ENCODE measurements at regions not wholly inside any gene's neighbourhood (a gene's known extent, or its start where the extent isn't known, plus 50 kb on each side); places are given as distances from the start of the nearest gene placed in this dataset.

GRCh38 chr18:1958798-1959197 lies 612.5 kb downstream of the METTL4 start:
- Histone ChIP-seq H3K9me3 (ENCODE audit: low read length) (no peaks in the 10 kb centered on the region), H3K27me3 (ENCODE audit: insufficient read depth, low read length) (no peaks in the 10 kb centered on the region), H3K36me3 (ENCODE audit: insufficient read depth, low read length) (no peaks in the 10 kb centered on the region), H3K4me1 (ENCODE audit: insufficient read depth, low read length) (no peaks in the 10 kb centered on the region), H2AFZ (ENCODE audit: low read depth, low read length) (no peak overlapping the region), H3K4me3 (ENCODE audit: low read length) (no peak overlapping the region)

GRCh38 chr18:1965016-1965415 lies 606.3 kb downstream of the METTL4 start:
- Histone ChIP-seq H3K9me3 (ENCODE audit: low read length) (no peaks in the 10 kb centered on the region), H3K4me3 (ENCODE audit: low read length) (no peak overlapping the region), H3K27me3 (ENCODE audit: insufficient read depth, low read length) (no peaks in the 10 kb centered on the region), H3K36me3 (ENCODE audit: insufficient read depth, low read length) (no peaks in the 10 kb centered on the region), H2AFZ (ENCODE audit: low read depth, low read length) (no peak overlapping the region), H3K4me1 (ENCODE audit: insufficient read depth, low read length) (peaks cover 16% of the 10 kb centered on the region)

DNA sequence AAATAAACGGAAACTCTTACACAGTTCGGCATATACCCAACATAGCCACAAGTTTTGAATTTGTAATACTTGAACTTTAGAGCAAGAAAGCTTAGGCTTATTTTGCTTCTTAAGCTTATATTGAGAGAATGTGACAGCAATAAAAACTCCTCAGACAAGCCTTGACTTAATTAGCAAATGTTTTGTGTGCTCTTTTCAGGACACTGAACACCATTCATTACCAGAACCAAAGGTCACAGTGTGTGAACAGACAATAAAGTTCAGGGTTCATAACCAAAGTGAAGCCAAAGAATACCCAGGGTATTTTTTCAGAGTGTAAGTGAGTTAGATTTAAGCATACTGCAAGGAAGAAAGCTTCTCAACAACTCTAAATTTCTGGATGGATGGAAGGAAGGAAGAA lies 605.8 kb downstream of the METTL4 start:
- no peak overlapping the region for H3K4me3 ChIP-seq (ENCODE audit: low read length)
- H3K36me3 ChIP-seq (ENCODE audit: insufficient read depth, low read length) = no peaks in the 10 kb centered on the region
- H2AFZ ChIP-seq (ENCODE audit: low read depth, low read length) = no peak overlapping the region
- H3K4me1 ChIP-seq (ENCODE audit: insufficient read depth, low read length) = peaks cover 16% of the 10 kb centered on the region
- H3K9me3 ChIP-seq (ENCODE audit: low read length) = no peaks in the 10 kb centered on the region
- no peaks in the 10 kb centered on the region for H3K27me3 ChIP-seq (ENCODE audit: insufficient read depth, low read length)

DNA sequence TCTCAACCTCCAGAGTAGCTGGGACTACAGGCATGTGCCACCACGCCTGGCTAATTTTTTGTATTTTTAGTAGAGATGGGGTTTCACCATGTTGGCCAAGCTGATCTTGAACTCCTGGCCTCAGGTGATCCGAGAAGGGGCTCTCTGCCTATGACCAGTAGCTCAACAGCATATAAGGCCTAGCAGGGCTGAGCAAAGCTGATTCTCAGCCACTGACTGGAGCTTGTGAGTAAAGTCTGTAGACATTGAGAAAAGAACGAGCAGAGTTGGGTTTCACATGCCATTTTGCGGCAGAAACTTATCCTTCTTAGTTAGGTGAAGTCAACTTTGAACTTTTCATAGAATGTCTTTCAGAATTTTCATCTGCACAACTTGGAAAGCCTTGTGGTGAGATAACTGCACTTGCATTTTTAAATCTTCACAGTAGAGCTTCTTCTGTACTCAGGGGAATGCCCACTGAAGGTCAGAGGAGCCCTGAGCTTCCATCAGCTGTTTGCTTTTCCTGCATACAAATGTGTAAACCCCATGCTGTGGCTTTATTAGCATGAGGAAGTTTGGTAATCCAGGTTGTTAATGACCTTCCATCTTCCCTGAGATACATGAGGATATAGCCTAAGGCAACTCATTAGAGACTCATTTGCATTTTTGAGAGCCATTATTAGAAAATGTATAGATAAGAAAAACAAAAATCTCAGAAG lies 602.4 kb downstream of the METTL4 start:
- no peaks in the 10 kb centered on the region for H3K9me3 ChIP-seq (ENCODE audit: low read length)
- no peaks in the 10 kb centered on the region for H3K36me3 ChIP-seq (ENCODE audit: insufficient read depth, low read length)
- no peak overlapping the region for H2AFZ ChIP-seq (ENCODE audit: low read depth, low read length)
- peaks cover 16% of the 10 kb centered on the region for H3K4me1 ChIP-seq (ENCODE audit: insufficient read depth, low read length)
- H3K27me3 ChIP-seq (ENCODE audit: insufficient read depth, low read length) = no peaks in the 10 kb centered on the region
- H3K4me3 ChIP-seq (ENCODE audit: low read length) = no peak overlapping the region

DNA sequence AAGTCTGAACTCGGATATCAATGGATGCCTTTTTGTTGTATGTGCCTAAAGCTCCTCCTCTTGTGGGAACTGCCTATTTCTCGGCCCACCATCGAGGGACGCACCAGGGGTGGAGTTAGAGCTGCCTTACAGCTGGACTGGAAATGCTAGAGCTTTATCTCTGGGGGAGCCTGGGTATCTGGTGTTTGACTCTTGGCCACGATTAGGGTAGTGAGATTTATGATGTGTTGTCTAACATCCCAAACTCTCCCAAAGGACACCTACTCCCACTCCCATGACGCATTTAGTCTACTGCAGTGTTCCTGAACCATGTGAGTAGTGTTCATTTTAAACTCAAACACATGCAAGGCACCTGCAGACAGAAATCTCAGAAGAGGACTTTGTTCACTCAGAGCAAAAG lies 594.8 kb downstream of the METTL4 start:
- H3K36me3 ChIP-seq (ENCODE audit: insufficient read depth, low read length) = no peaks in the 10 kb centered on the region
- no peak overlapping the region for H3K4me3 ChIP-seq (ENCODE audit: low read length)
- H3K4me1 ChIP-seq (ENCODE audit: insufficient read depth, low read length) = no peaks in the 10 kb centered on the region
- no peaks in the 10 kb centered on the region for H3K27me3 ChIP-seq (ENCODE audit: insufficient read depth, low read length)
- no peak overlapping the region for H2AFZ ChIP-seq (ENCODE audit: low read depth, low read length)
- no peaks in the 10 kb centered on the region for H3K9me3 ChIP-seq (ENCODE audit: low read length)

GRCh38 chr18:1982056-1982455 lies 589.2 kb downstream of the METTL4 start:
- Histone ChIP-seq H3K9me3 (ENCODE audit: low read length) (no peaks in the 10 kb centered on the region), H3K4me3 (ENCODE audit: low read length) (no peak overlapping the region), H3K4me1 (ENCODE audit: insufficient read depth, low read length) (no peaks in the 10 kb centered on the region), H2AFZ (ENCODE audit: low read depth, low read length) (no peak overlapping the region), H3K36me3 (ENCODE audit: insufficient read depth, low read length) (no peaks in the 10 kb centered on the region), H3K27me3 (ENCODE audit: insufficient read depth, low read length) (no peaks in the 10 kb centered on the region)

DNA sequence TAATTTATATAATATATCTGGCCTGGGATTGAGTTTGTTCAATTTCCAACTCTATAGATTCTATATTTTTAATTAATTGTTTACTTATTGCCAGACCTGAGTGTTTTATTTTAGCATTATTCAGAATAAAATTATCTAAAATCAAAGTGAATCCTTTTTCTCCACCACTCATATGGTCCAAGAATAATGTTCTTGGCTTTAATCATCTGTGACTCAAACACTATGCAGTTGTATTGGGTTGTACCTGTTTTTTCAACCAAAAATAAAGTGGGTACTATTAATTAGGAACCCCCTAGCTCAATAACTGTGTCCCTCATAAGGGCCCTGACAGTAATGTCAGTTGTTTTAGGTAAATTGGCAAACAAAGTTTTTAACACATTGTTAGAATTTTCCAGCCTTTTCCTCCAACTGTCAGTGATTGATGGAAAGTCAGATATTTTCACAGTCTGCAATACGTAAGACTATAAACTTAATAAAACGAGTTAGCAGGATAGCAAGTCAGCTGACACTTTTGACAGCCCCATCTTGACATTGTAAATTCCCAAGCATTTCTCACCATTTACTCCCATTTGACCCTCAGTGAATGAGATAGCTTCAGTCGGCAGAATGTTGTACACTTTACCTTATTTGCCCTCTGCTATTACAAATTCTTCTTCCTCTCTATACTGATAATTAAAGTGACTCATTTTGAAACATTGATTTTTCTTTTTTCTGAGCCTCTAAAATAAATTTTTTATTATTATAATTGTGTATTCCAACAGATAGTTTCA lies 587.4 kb downstream of the METTL4 start:
- Histone ChIP-seq H3K27me3 (ENCODE audit: insufficient read depth, low read length) (no peaks in the 10 kb centered on the region), H2AFZ (ENCODE audit: low read depth, low read length) (no peak overlapping the region), H3K4me1 (ENCODE audit: insufficient read depth, low read length) (no peaks in the 10 kb centered on the region), H3K36me3 (ENCODE audit: insufficient read depth, low read length) (no peaks in the 10 kb centered on the region), H3K9me3 (ENCODE audit: low read length) (no peaks in the 10 kb centered on the region), H3K4me3 (ENCODE audit: low read length) (no peak overlapping the region)

- no peak overlapping the region for H2AFZ ChIP-seq (ENCODE audit: low read depth, low read length)
- no peak overlapping the region for H3K4me3 ChIP-seq (ENCODE audit: low read length)
- no peaks in the 10 kb centered on the region for H3K36me3 ChIP-seq (ENCODE audit: insufficient read depth, low read length)
- no peaks in the 10 kb centered on the region for H3K9me3 ChIP-seq (ENCODE audit: low read length)
- no peaks in the 10 kb centered on the region for H3K4me1 ChIP-seq (ENCODE audit: insufficient read depth, low read length)
- H3K27me3 ChIP-seq (ENCODE audit: insufficient read depth, low read length) = no peaks in the 10 kb centered on the region
These were observed 577.4 kb downstream of the METTL4 start for GRCh38 chr18:1993866-1994265.

DNA sequence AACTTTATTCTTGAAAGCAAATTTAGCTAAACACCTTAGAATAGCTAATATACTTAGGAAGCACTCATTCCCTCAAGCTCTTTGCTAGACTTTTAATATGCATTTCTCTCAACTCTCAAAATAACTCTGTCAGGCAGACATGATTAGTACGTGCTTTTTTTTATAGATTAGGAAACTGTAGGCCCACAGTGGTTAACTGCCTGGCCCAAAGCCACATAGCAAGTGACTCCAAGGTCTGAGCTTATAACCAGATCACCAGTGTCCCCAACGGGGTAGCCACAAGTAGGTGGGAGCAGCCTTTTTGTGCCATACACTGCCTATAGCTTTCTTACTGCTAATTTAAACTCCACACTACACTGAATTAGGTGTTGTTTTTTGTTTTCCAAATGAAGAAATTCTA lies 576.8 kb downstream of the METTL4 start:
- H3K4me3 ChIP-seq (ENCODE audit: low read length) = no peak overlapping the region
- H3K27me3 ChIP-seq (ENCODE audit: insufficient read depth, low read length) = no peaks in the 10 kb centered on the region
- H3K9me3 ChIP-seq (ENCODE audit: low read length) = no peaks in the 10 kb centered on the region
- no peaks in the 10 kb centered on the region for H3K36me3 ChIP-seq (ENCODE audit: insufficient read depth, low read length)
- no peaks in the 10 kb centered on the region for H3K4me1 ChIP-seq (ENCODE audit: insufficient read depth, low read length)
- no peak overlapping the region for H2AFZ ChIP-seq (ENCODE audit: low read depth, low read length)

GRCh38 chr18:1995041-1995612 lies 576.2 kb downstream of the METTL4 start:
- no peak overlapping the region for H3K4me3 ChIP-seq (ENCODE audit: low read length)
- H2AFZ ChIP-seq (ENCODE audit: low read depth, low read length) = no peak overlapping the region
- H3K9me3 ChIP-seq (ENCODE audit: low read length) = no peaks in the 10 kb centered on the region
- H3K27me3 ChIP-seq (ENCODE audit: insufficient read depth, low read length) = no peaks in the 10 kb centered on the region
- no peaks in the 10 kb centered on the region for H3K36me3 ChIP-seq (ENCODE audit: insufficient read depth, low read length)
- H3K4me1 ChIP-seq (ENCODE audit: insufficient read depth, low read length) = no peaks in the 10 kb centered on the region

- Histone ChIP-seq H3K4me3 (ENCODE audit: low read length) (no peak overlapping the region), H2AFZ (ENCODE audit: low read depth, low read length) (no peak overlapping the region), H3K27me3 (ENCODE audit: insufficient read depth, low read length) (no peaks in the 10 kb centered on the region), H3K36me3 (ENCODE audit: insufficient read depth, low read length) (no peaks in the 10 kb centered on the region), H3K4me1 (ENCODE audit: insufficient read depth, low read length) (peaks cover 6% of the 10 kb centered on the region), H3K9me3 (ENCODE audit: low read length) (no peaks in the 10 kb centered on the region)
These were observed 573.2 kb downstream of the METTL4 start for GRCh38 chr18:1998121-1998520.

- peaks cover 6% of the 10 kb centered on the region for H3K4me1 ChIP-seq (ENCODE audit: insufficient read depth, low read length)
- H3K4me3 ChIP-seq (ENCODE audit: low read length) = no peak overlapping the region
These were observed 571.9 kb downstream of the METTL4 start for GRCh38 chr18:1999387-1999786.

GRCh38 chr18:2002151-2002550 lies 569.2 kb downstream of the METTL4 start:
- peak overlapping the region; percentile 60 for H2AFZ ChIP-seq (ENCODE audit: low read depth, low read length)
- no peaks in the 10 kb centered on the region for H3K27me3 ChIP-seq (ENCODE audit: insufficient read depth, low read length)
- H3K36me3 ChIP-seq (ENCODE audit: insufficient read depth, low read length) = no peaks in the 10 kb centered on the region
- H3K4me1 ChIP-seq (ENCODE audit: insufficient read depth, low read length) = peaks cover 6% of the 10 kb centered on the region
- H3K9me3 ChIP-seq (ENCODE audit: low read length) = no peaks in the 10 kb centered on the region
- no peak overlapping the region for H3K4me3 ChIP-seq (ENCODE audit: low read length)

More at GRCh38 chr18:1999387-1999786, 571.9 kb downstream of the METTL4 start:
- Histone ChIP-seq H2AFZ (ENCODE audit: low read depth, low read length) (no peak overlapping the region), H3K9me3 (ENCODE audit: low read length) (no peaks in the 10 kb centered on the region), H3K36me3 (ENCODE audit: insufficient read depth, low read length) (no peaks in the 10 kb centered on the region), H3K27me3 (ENCODE audit: insufficient read depth, low read length) (no peaks in the 10 kb centered on the region)
